PC-3 (cell line): ENCODE measurements at regions not wholly inside any gene's neighbourhood (a gene's known extent, or its start where the extent isn't known, plus 50 kb on each side); places are given as distances from the start of the nearest gene placed in this dataset.

Experiments used
- ATAC-seq: fragments of 200-7000 bp; cut with Tn5 transposase; 2 replicates; pipeline ENCODE4 v1.9.1; 2020; ENCODE audit warnings: mild to moderate bottlenecking, moderate library complexity
- BruUV-seq: library from RNA; stranded (reverse); fragments of 400-500 nt; replicated peaks from 2 replicates; lab custom pipeline; 2021; lab: Mats Ljungman, UMichigan
- CTCF ChIA-PET: fragments of 300-600 bp; sonication (Branson Sonifier 250); formaldehyde crosslinking; loops from one replicate; lab custom pipeline; 2022; ENCODE audit warnings: antibody characterized with exemption; lab: Charles Lee
- POLR2A ChIA-PET: fragments of 300-600 bp; sonication (Branson Sonifier 250); formaldehyde crosslinking; loops from one replicate; lab custom pipeline; 2022; ENCODE audit warnings: antibody characterized with exemption; ENCODE audit not compliant: unreplicated experiment; lab: Charles Lee
- DNase-seq: peaks from one replicate; pipeline ENCODE4 v3.0.0-alpha.2; 2015
- H2AFZ ChIP-seq: fragments of 300-600 bp; sonication (generic); 2 replicates; pipeline ENCODE4 v1.6.0; 2016; ENCODE audit warnings: antibody characterized with exemption, low read length
- H3F3A ChIP-seq: fragments of 300-600 bp; sonication (generic); one replicate; pipeline ENCODE4 v1.6.0; 2017; ENCODE audit warnings: antibody characterized with exemption, low read length, control low read depth, mild to moderate bottlenecking; ENCODE audit not compliant: unreplicated experiment
- H3K27ac ChIP-seq: fragments of 300-600 bp; sonication (generic); 2 replicates; pipeline ENCODE4 v1.5.1; 2016; ENCODE audit warnings: mild to moderate bottlenecking, low read length
- H3K27me3 ChIP-seq: fragments of 300-600 bp; sonication (generic); 2 replicates; pipeline ENCODE4 v1.6.1; 2016; ENCODE audit warnings: low read length, mixed read lengths
- H3K36me3 ChIP-seq: fragments of 300-600 bp; sonication (generic); 2 replicates; pipeline ENCODE4 v1.6.1; 2016; ENCODE audit warnings: low read depth, mixed run types, low read length, mixed read lengths
- H3K4me1 ChIP-seq: fragments of 300-600 bp; sonication (generic); 2 replicates; pipeline ENCODE4 v1.5.1; 2016; ENCODE audit warnings: low read length; ENCODE audit not compliant: insufficient read depth
- H3K4me2 ChIP-seq: fragments of 300-600 bp; sonication (generic); 2 replicates; pipeline ENCODE4 v1.6.0; 2016; ENCODE audit warnings: low read length
- H3K4me3 ChIP-seq: fragments of 300-600 bp; sonication (generic); 2 replicates; pipeline ENCODE4 v1.5.1; 2016; ENCODE audit warnings: mild to moderate bottlenecking, low read length, mixed read lengths
- H3K79me2 ChIP-seq: fragments of 300-600 bp; sonication (generic); 2 replicates; pipeline ENCODE4 v1.6.1; 2017; ENCODE audit warnings: low read length, mixed read lengths
- H3K9ac ChIP-seq: fragments of 300-600 bp; sonication (generic); 2 replicates; pipeline ENCODE4 v1.6.0; 2016; ENCODE audit warnings: mild to moderate bottlenecking, low read length
- H3K9me2 ChIP-seq: fragments of 300-600 bp; sonication (generic); replicated peaks from 2 replicates; pipeline ENCODE4 v1.6.1; 2016; ENCODE audit warnings: mixed run types, low read length, mixed read lengths
- H3K9me3 ChIP-seq: fragments of 300-600 bp; sonication (generic); 2 replicates; pipeline ENCODE4 v1.6.1; 2016; ENCODE audit warnings: low read length, mixed read lengths
- H4K20me1 ChIP-seq: fragments of 300-600 bp; sonication (generic); 2 replicates; pipeline ENCODE4 v1.6.1; 2016; ENCODE audit warnings: low read length, mixed read lengths
- CTCF ChIP-seq: fragments of 300-600 bp; sonication (generic); conservative IDR thresholded peaks from 2 replicates; pipeline ENCODE4 v1.5.1; 2017; ENCODE audit warnings: antibody characterized with exemption, low read depth, mild to moderate bottlenecking, low read length
- EZH2 ChIP-seq: fragments of 300-600 bp; sonication (generic); IDR thresholded peaks from one replicate; pipeline ENCODE4 v1.6.1; 2017; ENCODE audit warnings: antibody characterized with exemption, mild to moderate bottlenecking, low read length; ENCODE audit not compliant: unreplicated experiment
- EZH2phosphoT487 ChIP-seq: fragments of 300-600 bp; sonication (generic); IDR thresholded peaks from 2 replicates; pipeline ENCODE4 v1.6.1; 2018; ENCODE audit warnings: mild to moderate bottlenecking, antibody characterized with exemption, low read length, borderline replicate concordance
- intact Hi-C: fragments of 100-400 bp; cut with micrococcal nuclease; formaldehyde crosslinking; loops from 2 replicates; pipeline ENCODE4 v1.9.0; 2023

DNA sequence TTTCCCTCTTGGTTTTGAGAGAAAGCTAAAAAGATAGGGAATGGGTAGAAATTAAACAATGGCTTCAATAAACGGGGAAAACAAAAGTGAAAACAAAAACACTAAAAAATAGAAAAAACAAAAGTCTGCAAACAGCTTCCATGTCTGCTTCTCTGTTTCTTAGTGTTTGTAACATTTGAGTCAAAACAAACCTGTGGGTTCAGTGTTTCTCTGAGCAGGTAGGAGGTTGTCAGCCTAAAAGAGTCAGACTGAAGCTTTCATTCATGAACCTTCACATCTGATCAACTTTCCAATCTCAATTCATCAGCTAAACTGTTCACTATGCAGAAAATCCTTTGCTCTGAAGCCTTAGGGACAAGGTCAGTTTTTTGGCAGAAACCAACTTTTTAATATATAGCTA is 102.5 kb upstream of the ADAMTS16 start:
- Histone ChIP-seq H3K4me1 (no peaks in the 10 kb centered on the region), H3K36me3 (no peaks in the 10 kb centered on the region), H4K20me1 (no peaks in the 10 kb centered on the region), H3K27ac (no peak overlapping the region), H2AFZ (no peak overlapping the region), H3K9ac (no peak overlapping the region), H3K9me2 (no peaks in the 10 kb centered on the region; the same call in 1 of the 2 replicates), H3K4me2 (no peak overlapping the region), H3K9me3 (no peaks in the 10 kb centered on the region), H3F3A (no peaks in the 10 kb centered on the region), H3K27me3 (peaks cover 65% of the 10 kb centered on the region), H3K4me3 (no peak overlapping the region), H3K79me2 (no peaks in the 10 kb centered on the region)
- ChIA-PET POLR2A (no interaction called here), CTCF (no interaction called here)
- BruUV-seq, result no TSS peak
- no peak for DNase-seq
- no peak for ATAC-seq
- intact Hi-C loops, result no loop called here
- TF ChIP-seq EZH2 (no peak), EZH2phosphoT487 (no peak)

- Histone ChIP-seq H3F3A (no peaks in the 10 kb centered on the region), H3K4me1 (no peaks in the 10 kb centered on the region), H4K20me1 (no peaks in the 10 kb centered on the region), H2AFZ (no peak overlapping the region), H3K4me3 (no peak overlapping the region), H3K27me3 (peaks cover 55% of the 10 kb centered on the region), H3K27ac (no peak overlapping the region), H3K79me2 (no peaks in the 10 kb centered on the region), H3K9me3 (no peaks in the 10 kb centered on the region), H3K4me2 (no peak overlapping the region), H3K36me3 (no peaks in the 10 kb centered on the region), H3K9ac (no peak overlapping the region), H3K9me2 (no peaks in the 10 kb centered on the region)
- DNase-seq (no peak), ATAC-seq (no peak)
- intact Hi-C loops, result no loop called here
- ChIA-PET POLR2A (no interaction called here), CTCF (no interaction called here)
- TF ChIP-seq EZH2 (no peak), EZH2phosphoT487 (no peak), CTCF (no peak)
- BruUV-seq, result no TSS peak
Observed at GRCh38 chr5:5039918-5040317, 100.2 kb upstream of the ADAMTS16 start.

DNA sequence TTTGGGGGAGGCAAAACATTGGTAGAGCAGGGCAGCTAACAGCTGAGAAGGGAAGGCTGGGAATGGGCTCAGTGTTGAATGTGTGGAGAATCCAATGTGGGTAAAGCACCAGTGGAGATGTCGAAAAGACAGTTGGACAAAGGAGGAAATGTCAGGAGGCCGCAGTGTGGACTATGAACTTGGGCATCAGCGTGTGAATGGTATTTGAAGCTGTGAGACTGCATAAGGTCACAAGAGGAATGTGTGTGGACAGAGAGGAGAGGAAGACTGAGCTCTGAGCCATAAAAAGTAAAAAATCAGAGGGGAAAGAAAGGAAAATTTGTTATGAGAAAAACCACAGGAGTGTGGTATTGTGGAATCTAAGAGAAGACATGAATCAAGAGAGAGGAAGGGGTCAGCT is 99.4 kb upstream of the ADAMTS16 start:
- no peaks in the 10 kb centered on the region for H3K79me2 ChIP-seq
- ChIA-PET CTCF (no interaction called here), POLR2A (no interaction called here)
- no peaks in the 10 kb centered on the region for H3F3A ChIP-seq
- no peak for ATAC-seq
- no peak overlapping the region for H3K4me3 ChIP-seq
- no peak for DNase-seq
- H2AFZ ChIP-seq, result no peak overlapping the region
- BruUV-seq, result no TSS peak
- no peaks in the 10 kb centered on the region for H3K9me3 ChIP-seq
- H3K9ac ChIP-seq, result no peak overlapping the region
- H3K27me3 ChIP-seq, result peaks cover 63% of the 10 kb centered on the region
- H3K4me1 ChIP-seq, result no peaks in the 10 kb centered on the region
- intact Hi-C loops, result no loop called here
- H3K4me2 ChIP-seq, result no peak overlapping the region
- H3K36me3 ChIP-seq, result no peaks in the 10 kb centered on the region
- TF ChIP-seq CTCF (no peak), EZH2 (no peak), EZH2phosphoT487 (no peak)
- no peak overlapping the region for H3K27ac ChIP-seq
- no peaks in the 10 kb centered on the region for H4K20me1 ChIP-seq
- no peaks in the 10 kb centered on the region for H3K9me2 ChIP-seq
